Esophagus muscularis mucosa (tissue), 3 donors: ENCODE measurements at regions not wholly inside any gene's neighbourhood (a gene's known extent, or its start where the extent isn't known, plus 50 kb on each side); places are given as distances from the start of the nearest gene placed in this dataset.

ENCODE experiments used
- POLR2AphosphoS5 ChIP-seq, 2 donors: sonication (generic); formaldehyde crosslinking; IDR thresholded peaks; one replicate each; pipeline ENCODE4 v1.6.1; 2017; ENCODE audit warnings: antibody characterized with exemption in 2 of 2
- TF ChIP-seq, protein P1 (sequence below), 3 experiments: fragments of 200-600 bp in 2 of 3; fragments of 450-650 bp in 1 of 3; sonication (generic) in 2 of 3; IDR thresholded peaks; one replicate each; pipeline ENCODE4 v1.5.1; 2017 to 2019; ENCODE audit warnings: antibody characterized with exemption in 3 of 3, mild to moderate bottlenecking in 2 of 3, moderate library complexity in 1 of 3

GRCh38 chr2:22497064-22497463, 887.9 kb upstream of the KLHL29 start:
- TF ChIP-seq, protein P1, sequence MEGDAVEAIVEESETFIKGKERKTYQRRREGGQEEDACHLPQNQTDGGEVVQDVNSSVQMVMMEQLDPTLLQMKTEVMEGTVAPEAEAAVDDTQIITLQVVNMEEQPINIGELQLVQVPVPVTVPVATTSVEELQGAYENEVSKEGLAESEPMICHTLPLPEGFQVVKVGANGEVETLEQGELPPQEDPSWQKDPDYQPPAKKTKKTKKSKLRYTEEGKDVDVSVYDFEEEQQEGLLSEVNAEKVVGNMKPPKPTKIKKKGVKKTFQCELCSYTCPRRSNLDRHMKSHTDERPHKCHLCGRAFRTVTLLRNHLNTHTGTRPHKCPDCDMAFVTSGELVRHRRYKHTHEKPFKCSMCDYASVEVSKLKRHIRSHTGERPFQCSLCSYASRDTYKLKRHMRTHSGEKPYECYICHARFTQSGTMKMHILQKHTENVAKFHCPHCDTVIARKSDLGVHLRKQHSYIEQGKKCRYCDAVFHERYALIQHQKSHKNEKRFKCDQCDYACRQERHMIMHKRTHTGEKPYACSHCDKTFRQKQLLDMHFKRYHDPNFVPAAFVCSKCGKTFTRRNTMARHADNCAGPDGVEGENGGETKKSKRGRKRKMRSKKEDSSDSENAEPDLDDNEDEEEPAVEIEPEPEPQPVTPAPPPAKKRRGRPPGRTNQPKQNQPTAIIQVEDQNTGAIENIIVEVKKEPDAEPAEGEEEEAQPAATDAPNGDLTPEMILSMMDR (IDR thresholded peaks at IDR 0.05), result no peak
- no peak for TF ChIP-seq POLR2AphosphoS5 (IDR thresholded peaks at IDR 0.05)
